Omental fat pad (tissue), 3 donors: ENCODE measurements at regions not wholly inside any gene's neighbourhood (a gene's known extent, or its start where the extent isn't known, plus 50 kb on each side); places are given as distances from the start of the nearest gene placed in this dataset.

Experiments
- ATAC-seq: fragments of 150-250 bp; one replicate; pipeline ENCODE4 v1.9.1; 2016; ENCODE audit warnings: mild to moderate bottlenecking, moderate library complexity; ENCODE audit not compliant: low FRiP score
- DNase-seq: peaks from one replicate; pipeline ENCODE4 v3.0.0-alpha.2; 2019; ENCODE audit warnings: low spot score
- TF ChIP-seq, protein P1 (sequence below), 3 donors: fragments of 450-650 bp; IDR thresholded peaks; one replicate each; pipeline ENCODE4 v1.5.1; 2016 to 2017; ENCODE audit warnings: antibody characterized with exemption in 3 of 3, mild to moderate bottlenecking in 3 of 3, moderate library complexity in 2 of 3

DNA sequence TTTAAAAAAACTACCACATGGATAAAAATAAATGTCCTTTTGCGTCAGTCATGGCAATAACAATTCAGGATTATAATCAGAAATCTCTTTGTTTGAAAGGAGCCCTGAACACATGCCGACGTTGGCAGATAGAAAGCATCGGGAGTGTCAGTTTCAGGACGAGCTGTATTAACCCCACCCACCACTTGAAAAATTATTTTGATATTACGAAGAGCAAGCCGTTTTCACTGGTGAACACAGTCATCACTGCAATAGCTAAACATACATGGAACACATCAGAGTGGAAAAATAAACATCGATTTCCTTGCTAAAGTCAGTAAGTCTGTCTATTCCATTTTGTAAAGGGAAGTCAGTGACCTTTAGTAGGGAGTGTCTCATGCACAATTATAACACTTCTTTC lies 266.4 kb upstream of the FBXL7 start:
- TF ChIP-seq, protein P1, sequence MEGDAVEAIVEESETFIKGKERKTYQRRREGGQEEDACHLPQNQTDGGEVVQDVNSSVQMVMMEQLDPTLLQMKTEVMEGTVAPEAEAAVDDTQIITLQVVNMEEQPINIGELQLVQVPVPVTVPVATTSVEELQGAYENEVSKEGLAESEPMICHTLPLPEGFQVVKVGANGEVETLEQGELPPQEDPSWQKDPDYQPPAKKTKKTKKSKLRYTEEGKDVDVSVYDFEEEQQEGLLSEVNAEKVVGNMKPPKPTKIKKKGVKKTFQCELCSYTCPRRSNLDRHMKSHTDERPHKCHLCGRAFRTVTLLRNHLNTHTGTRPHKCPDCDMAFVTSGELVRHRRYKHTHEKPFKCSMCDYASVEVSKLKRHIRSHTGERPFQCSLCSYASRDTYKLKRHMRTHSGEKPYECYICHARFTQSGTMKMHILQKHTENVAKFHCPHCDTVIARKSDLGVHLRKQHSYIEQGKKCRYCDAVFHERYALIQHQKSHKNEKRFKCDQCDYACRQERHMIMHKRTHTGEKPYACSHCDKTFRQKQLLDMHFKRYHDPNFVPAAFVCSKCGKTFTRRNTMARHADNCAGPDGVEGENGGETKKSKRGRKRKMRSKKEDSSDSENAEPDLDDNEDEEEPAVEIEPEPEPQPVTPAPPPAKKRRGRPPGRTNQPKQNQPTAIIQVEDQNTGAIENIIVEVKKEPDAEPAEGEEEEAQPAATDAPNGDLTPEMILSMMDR (IDR thresholded peaks at IDR 0.05) = no peak
- no peak for ATAC-seq
- DNase-seq = no peak

DNA sequence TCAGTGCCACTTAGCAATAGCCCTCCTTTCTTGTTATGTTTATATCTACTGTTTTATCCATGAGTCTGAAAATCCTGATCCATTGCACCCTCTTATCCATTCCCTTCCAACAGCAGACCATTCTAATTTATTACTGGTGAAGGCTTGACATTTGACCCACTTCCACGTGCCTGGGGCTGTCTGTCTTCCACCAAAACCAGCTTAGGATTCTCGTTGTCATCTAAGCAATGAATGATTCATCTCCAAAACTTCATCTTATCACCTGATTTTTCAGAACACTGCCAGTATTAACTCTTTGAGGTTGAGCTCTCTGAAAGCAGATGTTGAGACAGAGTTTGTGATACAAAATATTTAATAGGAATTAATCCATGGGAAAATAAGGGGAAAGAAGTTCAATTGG lies 277.8 kb upstream of the FBXL7 start:
- no peak for ATAC-seq
- no peak for DNase-seq
- TF ChIP-seq, protein P1 (IDR thresholded peaks at IDR 0.05) = no peak

DNA sequence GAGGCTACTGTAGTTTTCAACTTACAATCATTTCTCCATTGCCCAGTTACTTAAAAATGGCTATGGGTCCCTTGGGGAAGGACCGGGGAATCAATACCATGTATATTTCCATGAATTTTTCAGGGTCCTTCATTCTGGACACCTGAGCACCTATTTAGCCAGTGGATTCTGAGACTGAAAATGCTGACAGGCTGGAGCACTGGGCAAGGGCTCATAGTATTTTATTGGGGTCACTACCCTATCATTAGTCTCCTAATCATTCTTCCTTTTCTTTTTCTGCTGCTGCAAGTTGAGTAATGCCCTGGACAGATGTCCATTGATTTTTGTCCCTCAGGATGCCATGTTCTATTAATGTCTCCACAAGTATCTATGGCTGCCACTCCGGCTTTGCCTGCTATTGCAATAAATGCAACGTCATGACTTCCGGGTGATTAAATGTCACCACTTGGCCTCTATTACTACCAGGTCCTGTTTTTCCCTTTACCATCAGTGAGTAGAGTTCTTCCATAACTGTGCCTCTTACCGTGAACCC lies 279.3 kb upstream of the FBXL7 start:
- DNase-seq (no peak), ATAC-seq (no peak)
- TF ChIP-seq, protein P1 (IDR thresholded peaks at IDR 0.05) = no peak

DNA sequence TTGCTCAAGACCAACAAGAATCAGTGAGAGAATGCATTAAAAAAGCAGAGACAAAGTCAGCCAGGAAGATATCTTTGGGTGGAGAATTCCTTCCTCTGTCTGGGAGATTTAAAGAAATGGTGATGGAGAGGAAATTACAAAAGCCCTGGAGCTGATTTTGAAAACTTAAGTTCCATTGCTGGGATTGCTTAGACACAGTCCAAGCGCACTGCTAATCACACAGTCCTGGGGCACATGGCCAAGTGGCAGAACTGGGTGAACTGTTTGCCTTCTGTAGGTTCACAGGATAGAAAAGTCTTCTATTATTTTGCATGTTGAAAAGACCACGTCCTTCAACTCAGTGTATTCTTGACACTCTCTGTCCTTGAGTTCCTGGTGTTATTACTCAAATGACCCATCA lies 284.9 kb upstream of the FBXL7 start:
- DNase-seq (no peak), ATAC-seq (no peak)
- TF ChIP-seq, protein P1 (IDR thresholded peaks at IDR 0.05) = no peak

DNA sequence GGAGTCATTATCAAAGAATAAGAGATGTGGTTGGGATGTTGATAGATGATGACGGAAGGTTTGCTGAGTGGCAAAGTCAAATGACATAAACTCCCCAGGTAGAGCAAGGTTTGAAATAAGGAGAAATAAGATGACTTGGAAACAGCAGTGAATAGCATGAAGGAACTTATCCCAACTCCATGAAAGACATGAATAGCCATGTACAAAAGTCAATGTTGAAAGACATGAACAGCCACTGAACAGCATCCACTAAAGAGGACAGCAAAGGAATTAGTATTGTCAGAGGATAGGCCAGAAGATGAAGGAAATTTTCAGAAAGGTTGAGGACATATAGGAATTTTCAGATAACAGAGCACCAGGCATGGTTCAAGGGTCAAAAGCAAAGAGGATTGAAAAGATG lies 286.0 kb upstream of the FBXL7 start:
- TF ChIP-seq, protein P1 (IDR thresholded peaks at IDR 0.05) = no peak
- DNase-seq (no peak), ATAC-seq (no peak)

DNA sequence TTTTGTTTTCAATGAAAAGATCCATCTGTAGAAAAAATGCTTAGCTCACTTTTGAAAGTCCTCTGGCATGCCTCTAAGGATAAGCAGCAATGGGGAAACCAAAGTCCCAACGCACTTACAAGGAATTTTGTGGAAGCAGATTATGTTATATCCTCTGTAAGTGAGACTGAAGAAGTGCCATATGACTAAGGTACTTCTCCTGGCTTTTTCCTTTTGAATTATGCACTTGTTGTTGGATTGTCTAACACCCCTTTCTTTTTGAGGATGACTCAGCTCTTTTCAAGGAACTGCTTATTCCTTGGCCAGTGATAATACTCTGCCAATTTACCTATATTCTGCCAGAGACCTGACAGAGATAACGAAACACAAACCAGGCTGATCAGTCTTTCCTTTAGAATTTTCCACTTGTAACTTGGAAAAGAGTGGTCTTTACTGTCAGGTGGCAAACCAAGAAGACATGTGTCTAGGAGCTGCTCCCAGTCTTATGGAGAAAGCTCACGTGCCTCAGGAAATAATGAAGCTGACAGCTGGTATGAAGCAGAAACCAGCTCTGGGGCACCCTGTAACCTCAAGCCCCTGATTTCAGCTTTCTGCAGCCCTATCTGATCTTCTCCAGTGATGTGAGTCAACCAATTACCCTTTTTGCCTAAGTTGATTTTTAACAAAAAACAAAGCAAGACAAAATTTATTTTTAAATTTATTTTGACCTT lies 290.8 kb upstream of the FBXL7 start:
- DNase-seq (no peak), ATAC-seq (no peak)
- TF ChIP-seq, protein P1 (IDR thresholded peaks at IDR 0.05) = no peak

DNA sequence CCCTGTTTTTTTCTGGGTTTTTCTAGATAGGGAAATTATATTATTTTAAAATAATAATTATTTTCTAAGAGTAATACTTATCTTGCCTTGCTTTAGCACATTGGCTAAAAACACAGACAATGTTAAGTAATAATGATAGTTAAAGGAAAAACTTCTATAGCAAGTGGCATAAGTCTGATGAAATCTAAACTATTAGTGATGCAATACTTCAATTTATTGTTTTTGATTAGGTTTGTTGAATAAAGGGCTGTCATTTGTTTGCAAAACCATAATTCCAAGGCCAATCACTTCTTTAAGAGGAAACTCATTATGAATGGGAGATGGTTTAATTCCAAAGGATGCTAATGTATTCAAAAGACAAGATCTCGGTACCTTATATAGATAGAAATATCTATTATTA lies 293.8 kb upstream of the FBXL7 start:
- TF ChIP-seq, protein P1 (IDR thresholded peaks at IDR 0.05) = no peak
- ATAC-seq (no peak), DNase-seq (no peak)
